HG02610 (cell line): ENCODE measurements at regions not wholly inside any gene's neighbourhood (a gene's known extent, or its start where the extent isn't known, plus 50 kb on each side); places are given as distances from the start of the nearest gene placed in this dataset.
"Not testable (repeated sequence)": the region's sequence is repeated elsewhere in the genome, so short reads cannot be mapped to it uniquely, and the experiment has no call there.

ENCODE experiments used
- ATAC-seq: cut with Tn5 transposase; IDR thresholded peaks from one replicate; pipeline ENCODE4 v1.9.1; 2021; ENCODE audit warnings: mild to moderate bottlenecking, moderate library complexity; ENCODE audit not compliant: unreplicated experiment

DNA sequence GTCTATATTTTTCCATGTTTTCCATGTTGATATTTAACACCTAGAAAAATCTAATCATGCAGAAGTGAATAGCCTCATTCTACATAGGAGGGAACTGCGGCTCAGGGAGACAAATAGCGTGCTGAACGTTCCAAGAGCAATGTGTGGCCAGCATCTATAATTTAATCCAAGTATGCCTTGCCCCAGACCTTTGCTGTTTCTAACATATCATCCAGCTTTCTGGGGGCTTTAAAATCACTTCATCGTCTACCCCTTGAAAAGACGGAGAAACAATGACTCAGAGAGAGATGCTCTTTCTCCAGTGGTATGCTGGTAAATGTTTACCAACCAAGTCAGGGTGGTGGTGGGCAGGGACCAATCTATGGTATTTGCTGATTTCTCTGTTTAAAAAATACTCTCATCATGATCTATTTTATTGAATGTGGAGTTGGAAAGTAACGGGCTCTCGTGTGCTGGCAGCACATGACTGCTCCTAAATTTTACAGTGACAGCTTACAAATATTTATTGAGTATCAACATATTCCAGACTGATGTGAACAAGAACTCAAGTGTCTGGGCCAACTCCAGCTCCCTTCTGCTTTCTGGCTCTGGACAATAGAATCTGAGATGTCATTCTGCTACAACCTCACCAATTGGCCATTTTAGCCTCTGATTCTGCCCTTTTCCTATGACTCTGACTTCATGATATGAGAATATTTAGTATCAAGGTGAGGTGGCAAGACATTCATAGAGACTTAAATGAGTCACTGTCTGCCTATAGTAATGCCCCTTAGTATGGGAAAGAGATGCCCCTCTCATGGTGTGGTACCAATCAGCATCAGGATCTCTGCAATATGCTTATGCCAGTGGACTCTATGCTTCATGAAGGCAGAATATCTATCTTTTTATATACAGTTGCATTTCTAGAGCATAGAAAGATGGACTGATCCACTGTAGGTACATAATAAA lies 407.4 kb upstream of the TNC start:
- no peak for ATAC-seq

DNA sequence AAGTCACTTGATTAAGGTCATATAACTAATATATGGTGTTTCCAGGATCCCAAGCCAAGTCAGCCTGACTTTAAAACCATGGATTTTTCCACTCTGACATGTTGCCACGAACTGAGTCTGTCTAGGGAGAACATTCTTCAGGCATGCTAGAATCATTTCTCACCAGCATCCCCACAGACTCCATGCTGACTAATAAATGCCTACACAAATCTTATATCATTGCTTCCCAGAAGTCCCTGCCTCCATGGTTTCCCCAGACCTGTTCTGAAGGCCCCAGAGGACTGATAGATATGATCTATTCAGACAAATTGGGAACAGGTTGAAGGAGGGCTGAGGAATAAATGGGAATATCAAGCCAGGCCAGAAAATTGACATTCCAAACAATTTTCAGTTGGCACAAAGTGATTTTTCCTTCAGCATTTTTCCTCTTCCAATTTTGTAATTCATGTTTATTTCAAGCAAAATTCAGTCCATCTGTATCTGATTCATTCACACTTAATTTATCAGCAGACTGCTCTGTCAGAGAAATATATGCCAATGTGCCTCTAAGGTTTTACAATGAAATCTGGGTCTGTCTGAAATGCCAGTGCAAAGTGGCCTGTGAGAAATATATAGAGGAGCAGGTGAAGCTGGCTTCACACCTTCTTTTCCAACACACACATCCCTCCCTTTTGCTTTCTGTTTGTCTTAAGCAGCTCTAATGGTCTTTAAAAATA lies 413.6 kb upstream of the TNC start:
- ATAC-seq, result no peak

DNA sequence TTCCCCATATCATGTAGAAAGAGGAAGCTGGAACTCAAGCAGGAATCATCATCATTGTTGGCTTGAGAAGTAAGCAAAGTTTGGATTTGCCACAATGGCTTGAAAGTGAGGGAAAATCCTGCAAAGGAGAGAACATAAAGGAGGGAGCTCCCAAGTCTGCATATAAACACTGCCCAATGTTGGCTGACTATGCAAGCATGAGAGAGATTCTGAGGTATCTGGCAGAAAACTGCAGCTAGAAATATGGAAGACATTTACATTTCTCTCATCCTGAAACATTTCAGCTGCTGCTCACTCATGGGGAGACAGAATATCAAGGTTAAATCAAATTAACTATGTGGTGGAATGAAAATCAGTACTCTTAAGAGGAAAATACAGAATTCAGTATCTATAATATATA lies 415.6 kb upstream of the TNC start:
- no peak for ATAC-seq

DNA sequence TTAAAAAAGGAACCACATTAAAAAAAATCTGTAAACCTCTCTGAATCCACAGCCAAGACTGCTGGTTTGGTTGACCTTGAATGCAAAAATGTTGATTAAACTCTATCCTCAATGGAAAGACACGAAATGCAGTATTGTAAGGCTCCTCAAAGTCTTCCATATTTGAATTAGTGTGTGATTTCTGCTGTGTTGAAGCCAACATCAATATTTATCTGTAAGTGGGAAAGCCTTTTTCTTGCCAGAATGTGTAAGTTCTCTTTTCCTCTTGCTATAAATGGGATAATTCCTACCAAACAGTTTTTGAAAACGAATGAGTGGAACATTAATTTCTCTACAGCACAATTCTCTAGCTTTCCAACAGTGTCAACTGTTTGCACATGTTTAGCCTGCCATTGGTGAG lies 422.1 kb upstream of the TNC start:
- no peak for ATAC-seq

DNA sequence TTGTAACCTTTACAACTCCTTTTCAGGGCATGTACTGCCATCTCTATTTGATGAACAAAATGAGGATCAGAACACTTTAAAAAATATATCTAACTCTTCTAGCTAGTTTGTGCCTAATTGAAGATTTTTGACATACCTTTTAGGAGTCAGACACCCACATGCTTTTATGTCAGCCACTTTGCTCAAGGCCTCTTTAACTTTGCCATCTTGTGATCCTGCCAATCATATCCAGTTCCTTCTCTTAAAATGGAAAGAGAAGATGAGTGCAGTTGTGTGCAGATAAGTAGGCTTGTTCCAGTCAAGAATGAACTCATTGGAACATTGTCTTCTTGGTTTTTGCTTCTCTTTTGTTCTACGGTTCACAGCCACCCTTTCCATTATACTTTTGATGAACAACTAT lies 425.6 kb upstream of the TNC start:
- no peak for ATAC-seq

DNA sequence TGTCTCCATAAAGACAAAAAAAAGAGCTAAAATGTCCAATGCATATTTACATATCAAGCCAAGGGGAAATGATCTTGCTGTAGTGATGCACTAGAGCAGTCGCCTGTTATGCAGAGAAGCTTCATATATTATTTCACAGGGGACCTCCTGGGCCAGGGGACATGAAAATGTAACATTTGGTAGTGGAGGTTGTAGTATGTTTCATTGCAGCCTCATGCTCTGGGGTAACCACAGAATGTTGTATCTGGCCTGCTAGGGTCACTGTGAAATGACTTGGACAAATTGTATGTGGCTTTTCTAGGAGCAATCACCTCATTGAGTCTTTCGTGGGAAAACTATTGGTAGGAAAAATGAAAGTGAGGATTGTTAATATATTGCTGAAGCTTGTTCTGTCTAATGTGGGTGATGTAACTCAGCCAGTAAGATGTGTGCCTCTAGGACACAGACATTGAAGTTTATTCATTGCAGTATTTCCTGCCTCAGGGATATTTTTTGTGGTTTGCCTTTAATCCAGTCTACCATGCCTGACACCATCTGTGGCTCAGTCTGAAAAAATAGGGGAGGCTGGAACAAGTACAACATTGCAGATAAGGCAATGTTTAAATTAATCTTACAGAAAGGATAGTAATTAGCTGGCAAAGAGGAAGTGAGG lies 430.8 kb upstream of the TNC start:
- ATAC-seq, result no peak

DNA sequence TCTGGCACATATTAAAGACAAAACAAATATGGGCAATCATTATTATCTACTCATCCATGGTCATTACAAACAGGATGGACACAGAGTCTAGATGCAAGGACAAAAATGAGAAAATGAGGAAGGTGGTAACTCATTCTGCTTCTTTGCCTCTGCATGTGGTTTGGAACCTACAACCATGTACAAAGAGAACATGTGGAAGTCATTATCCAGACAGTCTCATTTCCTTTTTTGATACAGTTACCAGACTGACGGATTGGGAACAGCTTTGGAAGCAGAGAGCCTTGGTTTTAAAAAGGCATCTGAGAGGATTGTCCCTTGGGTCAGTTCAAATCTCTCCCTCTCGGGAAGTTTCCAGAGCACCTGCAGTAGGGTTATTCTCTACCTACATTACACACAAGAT lies 433.4 kb upstream of the TNC start:
- no peak for ATAC-seq

DNA sequence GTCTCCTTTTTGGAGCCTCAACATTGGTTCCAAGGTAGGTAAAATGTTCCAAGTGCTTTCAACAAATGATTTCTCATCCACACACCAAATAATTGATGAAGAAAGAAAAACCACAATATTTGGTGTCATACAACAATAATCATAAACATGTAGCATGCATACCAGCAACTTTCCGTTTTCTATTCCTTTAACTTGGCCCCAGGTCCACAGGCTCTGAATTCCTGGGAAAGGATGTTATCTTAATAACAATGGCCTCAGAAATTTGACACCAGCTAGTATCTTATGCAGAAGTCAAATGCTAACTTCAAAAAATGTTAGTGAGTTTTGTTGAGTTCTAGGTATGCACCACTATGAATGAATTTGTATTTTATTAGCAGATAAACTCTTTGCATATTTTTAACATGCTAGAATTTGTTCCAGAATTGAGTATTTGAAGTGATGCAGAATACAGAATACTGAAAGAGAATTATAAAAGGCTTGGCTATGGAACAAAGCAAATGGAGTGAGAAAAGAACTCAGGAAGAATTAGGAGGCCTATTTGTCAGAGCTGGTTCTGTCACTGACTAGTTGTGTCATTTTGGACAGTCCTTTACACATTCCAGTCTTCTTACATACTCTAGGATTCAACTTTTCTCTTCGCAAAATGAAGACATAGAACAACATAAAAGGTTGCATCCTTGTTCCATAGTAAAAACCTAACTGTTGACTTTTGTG lies 435.3 kb upstream of the TNC start:
- ATAC-seq, result no peak

DNA sequence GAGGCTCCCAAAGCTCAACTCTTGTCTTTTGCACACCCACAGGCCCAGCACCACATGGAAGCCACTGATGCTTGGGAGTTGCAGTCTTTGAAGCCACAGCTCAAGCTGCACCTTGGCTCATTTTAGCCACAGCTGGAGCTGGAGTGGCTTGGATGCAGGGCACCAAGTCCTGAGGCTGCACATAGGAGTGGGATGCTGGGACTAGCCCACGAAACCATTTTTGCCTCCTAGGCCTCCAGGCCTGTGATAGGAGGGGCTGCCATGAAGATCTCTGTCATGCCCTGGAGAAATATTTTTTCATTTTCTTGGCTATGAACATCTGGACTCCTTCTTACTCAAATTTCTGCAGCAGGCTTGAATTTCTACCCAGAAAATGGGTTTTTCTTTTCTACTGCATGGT lies 438.5 kb upstream of the TNC start:
- no peak for ATAC-seq

DNA sequence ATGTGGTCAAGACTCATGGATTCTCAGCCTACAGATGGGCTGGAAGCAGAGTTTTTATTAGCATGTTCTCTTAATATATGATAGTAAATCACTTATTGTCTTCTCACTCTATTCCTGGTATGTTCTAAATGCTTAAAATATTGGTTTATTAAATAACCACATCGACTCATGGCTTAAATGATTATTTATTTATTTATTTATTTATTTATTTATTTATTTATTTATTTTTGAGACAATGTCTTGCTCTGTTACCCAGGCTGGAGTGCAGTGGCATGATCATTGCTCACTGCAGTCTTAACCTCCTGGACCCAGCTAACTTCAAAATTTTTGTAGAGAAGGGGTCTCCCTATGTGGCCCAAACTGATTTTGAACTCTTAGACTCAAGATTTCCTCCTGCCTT lies 457.2 kb upstream of the TNC start:
- no peak for ATAC-seq

DNA sequence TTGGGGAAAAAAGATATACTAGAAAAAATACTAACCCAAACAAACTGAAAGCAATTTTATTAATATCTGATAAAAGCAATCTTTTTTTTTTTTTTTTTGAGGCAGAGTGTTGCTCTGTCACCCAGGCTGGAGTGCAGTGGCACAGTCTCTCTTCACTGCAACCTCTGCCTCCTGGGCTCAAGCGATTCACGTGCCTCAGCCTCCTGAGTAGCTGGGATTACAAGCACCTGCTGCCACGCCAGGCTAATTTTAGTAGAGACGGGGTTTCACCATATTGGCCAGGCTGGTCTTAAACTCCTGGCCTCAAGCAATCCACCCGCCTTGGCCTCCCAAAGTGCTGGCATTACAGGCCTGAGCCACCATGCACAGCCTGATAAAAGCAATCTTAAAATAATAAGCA lies 467.5 kb upstream of the TNC start:
- ATAC-seq, result not testable (repeated sequence)

DNA sequence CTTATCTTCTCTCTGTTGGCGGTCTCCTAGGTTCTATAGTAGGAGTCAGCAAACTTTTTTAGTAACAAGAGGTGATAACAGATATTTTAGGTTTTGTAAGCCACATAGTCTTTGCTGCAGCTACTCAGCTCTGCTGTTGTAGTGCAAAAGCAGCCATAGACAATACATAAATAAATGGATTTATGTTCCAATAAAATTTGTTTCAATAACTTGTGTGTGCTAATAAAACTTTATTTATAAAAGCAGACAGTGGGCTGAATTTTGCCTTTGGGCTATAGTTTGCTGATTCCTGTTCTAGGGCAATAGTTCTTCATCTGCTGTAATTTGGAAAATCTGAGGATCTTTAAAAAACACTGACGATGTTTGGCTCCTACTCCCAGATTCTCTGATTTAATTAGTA lies 469.4 kb upstream of the TNC start:
- no peak for ATAC-seq

DNA sequence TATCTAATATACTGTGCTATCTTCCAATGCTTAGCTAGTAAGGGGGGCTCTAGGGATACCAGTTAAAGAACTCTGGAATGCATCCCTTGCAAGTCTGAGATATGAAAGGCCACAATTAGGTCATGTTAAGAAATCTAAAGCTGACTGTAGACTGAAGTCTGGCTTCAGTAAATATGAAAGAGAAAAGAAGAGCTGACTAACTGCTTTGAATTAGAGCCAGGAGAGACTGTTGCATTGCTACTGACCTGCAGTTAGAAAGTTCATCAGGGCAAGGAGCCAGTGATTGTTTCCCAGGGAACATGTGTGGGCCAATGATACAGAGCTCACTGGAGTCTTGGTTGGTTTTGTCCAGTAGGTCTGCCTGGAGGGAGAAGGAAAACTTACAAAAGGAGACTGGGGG lies 472.1 kb upstream of the TNC start:
- no peak for ATAC-seq

DNA sequence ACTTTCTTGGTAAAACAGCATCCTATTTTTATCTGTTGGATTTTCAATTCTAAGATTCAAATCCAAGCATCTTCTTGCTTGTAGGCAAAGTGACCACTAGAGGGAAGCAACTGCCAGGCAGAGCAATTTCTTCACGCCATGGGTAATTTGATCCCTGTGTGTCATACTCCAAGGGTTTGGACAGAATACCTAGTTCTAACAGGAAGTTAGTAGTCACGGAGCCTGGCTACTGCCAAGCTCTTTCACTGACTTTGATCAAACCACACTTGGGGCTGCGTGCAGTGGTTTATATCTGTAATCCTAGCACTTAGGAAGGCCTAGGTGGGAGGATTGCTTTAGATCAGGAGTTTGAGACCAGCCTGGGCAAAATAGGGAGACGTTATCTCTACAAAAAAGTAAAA lies 473.6 kb upstream of the TNC start:
- ATAC-seq, result peak; percentile 55

DNA sequence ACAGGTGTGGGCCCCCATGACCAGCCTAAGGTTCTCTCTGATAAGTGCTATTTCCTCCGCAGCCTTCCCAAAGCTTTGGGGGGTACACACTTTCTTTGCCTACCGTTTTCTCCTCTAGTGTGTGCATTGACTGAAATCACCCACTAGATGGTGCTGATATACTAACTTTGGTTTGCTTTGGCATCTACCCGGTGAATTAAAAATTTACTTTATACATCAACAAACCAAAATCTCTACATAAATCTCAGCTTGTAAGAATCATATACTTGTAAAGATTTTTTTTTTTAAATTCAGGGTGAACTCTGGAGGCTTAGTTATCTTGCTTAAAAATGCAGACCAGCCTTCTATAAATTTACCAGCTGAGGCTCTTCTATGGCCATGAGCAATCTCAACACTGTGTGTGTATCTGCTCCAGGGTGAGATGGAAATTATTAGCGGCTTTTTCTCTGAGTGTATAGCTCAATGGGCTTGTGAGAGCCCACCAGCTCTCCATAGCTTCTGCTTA lies 475.7 kb upstream of the TNC start:
- no peak for ATAC-seq

DNA sequence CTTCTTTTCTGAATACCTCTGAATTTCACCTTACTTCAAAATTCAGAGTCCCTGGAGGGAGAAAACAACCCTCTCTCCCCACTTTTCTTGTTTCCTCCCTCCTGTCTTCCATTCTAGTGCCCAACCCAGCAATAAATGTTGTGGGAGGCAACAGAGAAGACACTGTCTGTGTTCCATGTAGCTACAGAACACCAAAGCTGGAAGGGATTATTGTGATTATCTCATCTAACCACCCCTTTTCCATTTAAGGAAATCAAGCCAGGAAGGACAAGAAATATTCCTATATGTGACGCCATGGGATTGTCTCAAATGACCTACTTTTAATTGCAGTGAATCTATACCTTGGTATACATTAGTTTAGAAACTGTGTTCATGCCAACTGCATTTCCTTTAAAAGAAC lies 476.6 kb upstream of the TNC start:
- no peak for ATAC-seq

DNA sequence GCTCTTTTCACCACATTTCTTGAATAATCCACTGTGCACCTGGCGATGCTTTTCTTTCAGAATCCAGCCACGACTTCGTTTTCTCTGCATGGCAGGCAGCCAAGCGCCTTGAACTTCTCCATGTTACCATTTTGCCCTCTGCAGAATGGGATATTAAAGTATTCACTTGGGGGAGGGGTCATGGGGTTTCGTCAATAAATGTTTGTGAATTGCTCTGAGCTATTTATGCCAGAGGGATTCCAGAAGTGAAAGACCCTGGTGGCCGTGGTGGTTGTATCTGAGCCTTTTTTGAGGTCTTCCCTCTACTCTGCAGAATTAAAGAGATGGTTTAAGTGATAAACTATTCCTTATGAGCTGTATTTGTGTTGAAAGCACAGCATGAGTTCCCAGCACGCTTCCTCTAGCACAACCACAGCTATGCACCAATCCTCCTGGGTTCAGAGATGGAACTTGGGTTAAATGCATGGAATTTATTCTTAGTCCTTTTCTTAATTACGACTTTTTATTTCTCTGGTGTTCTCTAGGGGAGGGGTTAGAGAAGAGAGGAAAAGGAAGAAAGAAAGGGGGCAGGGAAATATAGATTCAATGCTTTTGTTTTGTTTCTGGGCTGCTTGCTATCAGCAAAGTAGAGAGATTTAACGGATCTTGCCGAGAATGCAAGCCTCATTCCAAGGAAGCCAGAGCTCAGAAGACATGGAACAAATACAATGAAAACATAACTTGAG lies 478.2 kb upstream of the TNC start:
- no peak for ATAC-seq

DNA sequence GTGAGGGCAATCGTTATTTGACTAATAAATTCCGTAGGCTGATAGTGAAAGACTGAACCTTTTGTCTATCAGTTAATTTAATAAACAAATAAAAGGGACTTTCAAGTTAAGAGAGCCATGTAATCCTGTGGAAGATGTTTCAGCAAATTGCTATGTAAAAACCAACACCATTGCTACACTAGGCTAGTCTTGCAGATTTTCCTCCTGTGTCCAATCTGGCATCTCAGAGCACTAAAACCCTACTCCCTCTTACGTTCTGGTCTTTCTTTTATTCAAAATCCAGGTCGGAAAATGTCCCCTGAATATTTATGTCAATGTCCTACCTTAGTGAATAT lies 478.8 kb upstream of the TNC start:
- ATAC-seq, result no peak

DNA sequence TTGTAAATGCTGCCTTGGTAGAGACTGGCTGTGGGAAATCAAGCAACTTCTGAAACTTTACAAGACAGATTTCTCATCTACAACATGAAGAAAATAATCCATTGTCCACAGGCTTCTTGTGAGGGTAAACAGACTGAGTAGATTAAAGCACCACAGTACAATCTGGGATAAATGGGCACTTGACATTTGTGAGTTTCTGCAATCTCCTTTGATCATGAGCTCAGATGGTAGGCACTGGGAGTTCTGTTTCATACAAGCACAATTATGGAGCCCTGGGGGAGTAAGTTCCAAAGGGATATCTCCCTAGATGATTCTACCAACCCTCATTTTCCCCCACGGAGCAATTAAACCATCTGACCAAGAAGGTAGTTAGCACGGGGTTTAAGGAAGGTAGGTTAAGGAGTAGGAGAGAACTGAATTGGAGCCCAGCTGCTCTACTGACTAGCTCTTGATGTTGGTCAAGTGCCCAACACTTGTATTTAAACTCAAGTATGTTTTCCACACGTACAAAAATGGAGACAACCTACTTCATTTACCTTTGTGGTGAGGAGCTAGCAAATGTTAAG lies 479.5 kb upstream of the TNC start:
- ATAC-seq, result no peak

DNA sequence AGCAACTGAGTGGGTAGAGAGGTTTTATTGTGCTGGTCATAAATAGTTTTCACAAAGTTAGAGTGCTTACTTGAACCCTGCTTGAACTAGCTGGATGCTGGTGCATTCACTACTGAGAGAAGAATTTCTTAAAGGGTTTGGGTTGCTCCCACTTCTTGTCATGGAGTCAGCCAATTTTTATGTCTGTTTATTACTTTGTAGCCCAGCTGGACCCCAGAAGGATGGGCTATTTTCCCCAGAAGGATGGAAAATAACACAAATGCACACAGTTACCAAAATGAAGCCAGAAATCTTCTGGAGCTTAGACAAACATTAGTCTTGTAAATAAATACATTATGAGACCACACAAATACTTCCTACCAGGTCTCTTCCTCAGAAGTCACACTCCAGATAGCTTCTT lies 480.8 kb upstream of the TNC start:
- ATAC-seq, result no peak
